Memory B cell (primary cell): ENCODE measurements at regions not wholly inside any gene's neighbourhood (a gene's known extent, or its start where the extent isn't known, plus 50 kb on each side); places are given as distances from the start of the nearest gene placed in this dataset.

ENCODE experiments used
- ATAC-seq: fragments of 150-1000 bp; cut with Tn5 transposase; 2 replicates; pipeline ENCODE4 v1.10.0; 2021; ENCODE audit warnings: low read depth, mild to moderate bottlenecking, moderate library complexity
- DNase-seq, 2 donors: peaks; one replicate each; pipeline ENCODE4 v3.0.0; 2022; ENCODE audit warnings: low spot score in 2 of 2
- H3K27ac Mint-ChIP-seq: one replicate; pipeline ENCODE4 v1.8.0; 2022; ENCODE audit warnings: mild to moderate bottlenecking, moderate library complexity, mixed read lengths
- H3K27me3 Mint-ChIP-seq: one replicate; pipeline ENCODE4 v1.8.0; 2022; ENCODE audit warnings: mixed read lengths
- H3K36me3 Mint-ChIP-seq: one replicate; pipeline ENCODE4 v1.8.0; 2022; ENCODE audit warnings: mild to moderate bottlenecking, mixed read lengths
- H3K4me1 Mint-ChIP-seq: one replicate; pipeline ENCODE4 v1.8.0; 2022; ENCODE audit warnings: mixed read lengths
- H3K4me3 Mint-ChIP-seq: one replicate; pipeline ENCODE4 v1.8.0; 2022; ENCODE audit warnings: mild to moderate bottlenecking, moderate library complexity, mixed read lengths
- H3K9me3 Mint-ChIP-seq: one replicate; pipeline ENCODE4 v1.8.0; 2022; ENCODE audit warnings: mixed read lengths

DNA sequence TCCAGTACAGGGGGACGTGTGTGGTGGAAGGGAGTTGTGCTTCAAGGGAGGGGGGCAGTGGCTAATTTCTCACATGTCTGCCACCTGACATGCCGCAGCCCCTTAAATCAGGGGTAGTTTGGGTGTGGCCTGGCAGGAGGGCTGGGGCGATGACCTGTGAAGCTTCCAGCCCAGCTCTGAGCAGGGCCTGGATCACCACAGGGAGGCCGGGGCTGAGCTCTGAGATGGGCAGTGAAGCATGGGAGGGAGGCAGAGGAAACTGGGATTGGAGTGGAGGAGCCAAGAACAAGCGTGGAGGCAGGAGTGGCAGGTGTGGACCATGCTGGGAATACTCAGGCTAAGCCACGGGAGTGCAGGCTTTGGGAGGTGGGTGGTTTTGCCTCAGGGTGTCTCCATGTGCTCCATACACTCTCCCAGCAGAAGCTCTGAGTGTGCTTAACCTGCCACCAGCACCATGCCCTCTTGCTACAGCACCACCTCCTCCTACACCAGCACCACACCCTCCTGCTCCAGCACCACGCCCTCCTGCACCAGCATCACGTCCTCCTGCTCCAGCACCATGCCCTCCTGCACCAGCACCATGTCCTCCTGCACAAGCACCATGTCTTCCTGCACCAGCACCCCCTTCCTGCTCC, 99.3 kb upstream of the SHH start:
- Mint-ChIP-seq H3K4me3 (no peak overlapping the region), H3K4me1 (no peaks in the 10 kb centered on the region), H3K9me3 (peaks cover 12% of the 10 kb centered on the region), H3K27ac (no peak overlapping the region), H3K36me3 (peaks cover 2% of the 10 kb centered on the region), H3K27me3 (no peaks in the 10 kb centered on the region)
- ATAC-seq (no peak), DNase-seq (no peak)

DNA sequence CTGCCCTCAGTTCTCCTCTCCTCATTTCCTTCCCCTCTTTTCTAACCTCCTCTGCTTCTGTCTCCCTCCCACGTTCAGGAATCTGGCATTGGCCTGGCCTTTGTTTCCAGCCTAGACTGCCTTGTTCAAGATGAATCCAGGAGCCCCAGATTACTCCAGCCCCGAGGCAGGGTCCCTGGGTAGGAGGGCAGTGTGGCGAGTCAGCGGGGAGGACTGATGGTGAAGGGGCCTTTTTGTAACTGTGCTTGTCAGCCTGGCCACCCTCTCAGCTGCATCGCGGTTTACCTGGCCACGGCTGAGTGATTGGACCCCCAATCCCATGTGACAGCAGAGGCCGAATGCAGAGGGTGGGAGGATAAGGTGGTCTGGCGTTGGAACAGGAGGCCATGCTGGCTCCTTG, 96.1 kb upstream of the SHH start:
- no peak for ATAC-seq
- Mint-ChIP-seq H3K27me3 (no peaks in the 10 kb centered on the region), H3K4me3 (no peak overlapping the region), H3K36me3 (peaks cover 2% of the 10 kb centered on the region), H3K4me1 (no peaks in the 10 kb centered on the region), H3K27ac (no peak overlapping the region), H3K9me3 (peaks cover 14% of the 10 kb centered on the region)
- DNase-seq = no peak

DNA sequence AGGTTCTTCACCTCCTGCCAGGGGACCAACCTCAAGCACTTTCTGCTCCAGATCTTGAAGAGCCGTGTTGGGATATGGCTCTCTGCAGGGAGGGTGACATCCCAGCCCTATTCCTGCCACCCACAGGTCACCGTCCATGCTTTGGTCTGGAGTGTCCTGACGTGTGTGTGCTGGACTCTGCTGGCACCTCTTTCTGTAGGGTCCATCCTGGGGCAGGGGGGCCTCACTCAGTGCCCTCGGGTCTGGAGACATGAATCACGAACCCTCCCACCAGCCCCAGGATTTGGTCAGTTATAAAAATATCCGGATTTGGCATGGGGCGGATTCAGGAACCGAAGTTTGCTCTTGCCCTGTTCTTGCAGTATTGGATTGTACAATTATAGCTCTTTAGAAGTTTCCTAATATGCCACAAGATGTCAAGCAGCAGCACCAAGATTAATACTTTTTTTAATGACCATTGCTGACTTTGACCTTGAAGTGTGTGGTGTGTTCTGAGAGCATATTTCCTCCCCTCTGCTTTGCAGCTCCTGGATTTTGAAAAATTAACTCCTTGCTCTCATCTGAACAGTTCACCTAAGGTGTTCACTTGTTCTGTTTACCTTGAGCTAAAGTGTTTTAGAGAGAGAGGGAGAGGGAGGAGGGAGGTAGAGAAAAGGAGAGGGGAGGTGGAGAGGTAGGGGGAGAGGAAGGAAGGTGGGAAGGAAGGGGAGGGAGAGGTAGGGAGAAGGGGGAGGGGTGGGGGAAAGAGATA, 95.4 kb upstream of the SHH start:
- Mint-ChIP-seq H3K27me3 (no peaks in the 10 kb centered on the region), H3K4me1 (no peaks in the 10 kb centered on the region), H3K36me3 (peaks cover 2% of the 10 kb centered on the region), H3K9me3 (peaks cover 13% of the 10 kb centered on the region), H3K27ac (no peak overlapping the region), H3K4me3 (no peak overlapping the region)
- ATAC-seq (no peak), DNase-seq (no peak)

DNA sequence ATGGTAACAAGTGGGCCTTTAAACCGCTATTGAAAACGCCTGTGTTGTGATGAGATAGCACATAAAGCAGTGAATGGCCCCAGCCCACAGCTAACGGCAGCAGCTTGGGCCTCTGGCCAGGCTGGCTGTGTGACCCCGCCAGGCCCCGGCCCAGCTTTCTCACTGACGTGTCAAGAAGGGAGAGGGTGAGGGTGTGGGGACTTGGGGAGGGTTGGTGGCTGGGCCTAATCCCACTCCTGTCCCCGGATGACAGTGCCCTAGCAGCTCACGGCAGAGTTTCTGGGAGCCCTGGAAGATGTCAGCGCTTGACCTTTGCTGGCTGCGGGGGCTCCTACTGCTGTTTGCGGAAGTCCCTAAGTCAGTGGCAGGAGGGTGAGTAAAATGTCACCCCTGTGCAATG, 88.9 kb upstream of the SHH start:
- no peaks in the 10 kb centered on the region for H3K4me1 Mint-ChIP-seq
- H3K36me3 Mint-ChIP-seq = no peaks in the 10 kb centered on the region
- H3K27ac Mint-ChIP-seq = no peak overlapping the region

DNA sequence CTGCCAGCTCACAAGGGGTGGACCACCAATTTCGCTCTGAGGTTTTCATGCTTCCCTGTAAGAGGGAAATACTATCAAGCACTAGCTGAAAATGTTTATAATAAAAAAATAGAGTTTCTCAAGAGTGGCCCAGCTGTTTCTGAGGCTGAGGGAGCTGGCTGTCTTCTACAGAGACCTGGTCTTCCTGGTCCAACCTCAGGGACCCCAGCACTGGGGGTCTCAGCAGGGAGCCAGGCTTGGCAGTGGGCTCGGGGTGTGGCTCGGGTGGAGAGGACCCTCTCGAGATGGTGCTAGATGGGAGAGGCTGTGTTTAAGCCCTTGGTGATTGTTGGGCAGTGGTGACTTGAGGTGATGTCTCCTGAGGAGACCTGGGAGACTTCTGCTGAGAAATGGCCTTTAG, 87.3 kb upstream of the SHH start:
- H3K27me3 Mint-ChIP-seq = peaks cover 3% of the 10 kb centered on the region
- no peaks in the 10 kb centered on the region for H3K9me3 Mint-ChIP-seq
- no peak for ATAC-seq
- H3K27ac Mint-ChIP-seq = no peak overlapping the region
- no peak overlapping the region for H3K4me3 Mint-ChIP-seq
- no peaks in the 10 kb centered on the region for H3K4me1 Mint-ChIP-seq
- DNase-seq = no peak
- no peaks in the 10 kb centered on the region for H3K36me3 Mint-ChIP-seq

More for the DNA sequence above, 88.9 kb upstream of the SHH start:
- DNase-seq = no peak
- Mint-ChIP-seq H3K9me3 (peaks cover 1% of the 10 kb centered on the region), H3K4me3 (no peak overlapping the region), H3K27me3 (peaks cover 3% of the 10 kb centered on the region)
- no peak for ATAC-seq

DNA sequence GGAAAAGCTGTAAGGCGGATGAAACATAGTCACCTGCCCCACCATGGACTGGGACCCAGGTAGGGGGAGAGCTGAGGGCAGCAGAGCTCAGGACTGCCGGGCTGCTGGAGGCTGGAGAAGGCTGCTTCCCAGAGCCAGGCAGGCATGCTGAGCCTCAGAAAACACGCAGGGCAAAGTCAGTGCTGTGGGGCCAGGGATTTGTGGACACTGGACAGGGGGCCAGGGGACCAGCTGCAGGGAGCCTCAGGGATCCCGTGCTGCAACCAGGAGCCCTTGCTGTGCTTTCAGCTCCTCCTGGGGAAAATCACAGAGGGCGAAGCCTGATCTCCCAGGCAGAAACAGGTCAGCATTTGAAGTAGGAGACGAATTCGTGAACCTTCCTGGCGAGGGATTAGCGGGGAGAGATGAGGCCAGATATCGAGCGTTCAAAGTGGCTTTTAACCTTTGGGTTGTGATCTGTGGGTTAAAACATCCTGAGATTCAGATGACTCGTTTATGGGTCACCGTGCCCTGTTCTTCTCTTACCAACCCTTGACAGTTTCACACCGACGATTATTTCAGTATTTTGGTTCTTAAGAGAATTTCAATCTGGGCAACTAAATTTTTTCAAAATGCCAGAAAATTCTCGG, 85.6 kb upstream of the SHH start:
- Mint-ChIP-seq H3K27me3 (peaks cover 3% of the 10 kb centered on the region), H3K36me3 (no peaks in the 10 kb centered on the region), H3K27ac (no peak overlapping the region), H3K4me1 (no peaks in the 10 kb centered on the region), H3K4me3 (no peak overlapping the region), H3K9me3 (no peaks in the 10 kb centered on the region)
- no peak for DNase-seq
- no peak for ATAC-seq

DNA sequence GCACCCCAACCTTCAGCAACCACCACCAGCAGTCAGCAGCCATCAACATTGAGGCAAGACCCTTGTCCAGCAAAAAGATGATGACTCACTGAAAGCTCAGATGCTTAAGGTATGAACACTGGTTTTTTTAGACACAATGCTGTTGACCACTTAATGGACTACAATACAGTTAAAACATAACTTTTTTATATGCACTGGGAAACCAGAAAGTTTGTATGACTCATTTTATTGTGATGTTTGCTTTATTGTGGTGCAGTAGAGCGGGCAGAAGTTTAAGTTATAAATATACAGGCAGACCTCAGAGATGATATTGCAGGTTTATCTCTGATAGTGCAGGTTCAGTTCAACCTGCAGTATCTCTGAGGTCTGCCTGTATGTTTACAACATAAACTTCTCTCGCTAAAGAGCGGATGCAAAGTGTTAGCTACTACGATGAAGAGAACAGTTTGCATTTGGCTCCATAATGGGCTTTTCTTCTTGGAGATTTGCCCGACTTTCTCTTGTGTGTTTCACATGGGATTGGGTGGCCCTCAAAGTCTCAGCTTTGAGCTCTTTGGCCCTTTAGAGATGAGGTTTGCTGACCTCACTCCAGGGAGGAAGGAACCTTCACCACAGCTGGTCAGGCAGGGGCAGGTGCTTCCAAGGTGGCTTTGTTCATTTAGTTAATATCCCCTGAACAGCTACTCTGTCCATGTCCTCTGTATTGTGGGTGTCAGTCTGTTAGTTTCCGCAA, 84.4 kb upstream of the SHH start:
- H3K27ac Mint-ChIP-seq = no peak overlapping the region
- H3K4me1 Mint-ChIP-seq = no peaks in the 10 kb centered on the region
- peaks cover under 1% of the 10 kb centered on the region for H3K9me3 Mint-ChIP-seq
- no peak for DNase-seq
- ATAC-seq = no peak
- no peak overlapping the region for H3K4me3 Mint-ChIP-seq
- no peaks in the 10 kb centered on the region for H3K36me3 Mint-ChIP-seq
- H3K27me3 Mint-ChIP-seq = peaks cover 3% of the 10 kb centered on the region

DNA sequence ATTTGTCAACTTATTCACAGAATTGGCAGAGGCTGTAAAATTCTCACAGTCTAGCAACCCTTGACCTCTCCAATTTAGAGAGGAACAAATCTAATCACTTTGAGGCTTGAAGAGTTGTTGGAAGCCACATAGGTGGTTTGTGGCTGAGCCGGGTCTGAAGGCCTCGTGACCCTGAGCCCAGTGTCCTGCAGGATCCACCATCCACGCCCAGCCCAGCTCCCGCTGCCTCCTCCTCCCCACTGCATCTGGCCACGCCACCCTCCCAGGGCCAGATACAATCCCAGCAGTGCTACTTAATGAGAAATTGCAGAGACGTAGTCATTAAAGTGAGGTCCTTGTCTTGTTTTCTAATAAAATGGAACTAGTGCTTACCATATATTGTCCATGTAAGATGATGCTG, 81.4 kb upstream of the SHH start:
- H3K9me3 Mint-ChIP-seq = peaks cover 9% of the 10 kb centered on the region

DNA sequence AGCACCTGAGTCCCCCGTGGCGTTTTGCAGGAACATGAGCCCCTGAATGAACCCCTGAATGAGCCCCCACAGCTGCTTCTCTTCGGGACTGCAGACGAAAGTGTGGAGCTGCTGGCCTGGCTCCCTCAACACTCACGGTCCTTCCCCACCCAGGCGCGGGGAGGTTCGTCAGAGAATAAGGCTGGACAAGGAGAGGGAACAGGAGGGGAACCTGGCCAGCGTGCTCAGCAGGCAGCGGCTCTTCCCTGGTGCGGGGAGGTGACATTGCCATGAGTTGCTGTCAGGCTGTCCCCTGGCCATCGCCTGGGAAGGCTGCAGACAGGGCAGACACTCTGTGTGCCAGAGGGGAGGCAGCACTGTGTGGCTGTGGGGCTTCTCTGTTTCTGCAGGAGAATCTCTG, 80.9 kb upstream of the SHH start:
- Mint-ChIP-seq H3K4me3 (no peak overlapping the region), H3K27me3 (peaks cover 9% of the 10 kb centered on the region), H3K4me1 (no peaks in the 10 kb centered on the region), H3K36me3 (no peaks in the 10 kb centered on the region), H3K27ac (no peak overlapping the region), H3K9me3 (peaks cover 9% of the 10 kb centered on the region)
- DNase-seq (no peak), ATAC-seq (no peak)

More for the DNA sequence above, 81.4 kb upstream of the SHH start:
- no peak overlapping the region for H3K4me3 Mint-ChIP-seq
- no peaks in the 10 kb centered on the region for H3K4me1 Mint-ChIP-seq
- DNase-seq = no peak
- H3K27ac Mint-ChIP-seq = no peak overlapping the region
- H3K36me3 Mint-ChIP-seq = no peaks in the 10 kb centered on the region
- ATAC-seq = no peak
- peaks cover 5% of the 10 kb centered on the region for H3K27me3 Mint-ChIP-seq

DNA sequence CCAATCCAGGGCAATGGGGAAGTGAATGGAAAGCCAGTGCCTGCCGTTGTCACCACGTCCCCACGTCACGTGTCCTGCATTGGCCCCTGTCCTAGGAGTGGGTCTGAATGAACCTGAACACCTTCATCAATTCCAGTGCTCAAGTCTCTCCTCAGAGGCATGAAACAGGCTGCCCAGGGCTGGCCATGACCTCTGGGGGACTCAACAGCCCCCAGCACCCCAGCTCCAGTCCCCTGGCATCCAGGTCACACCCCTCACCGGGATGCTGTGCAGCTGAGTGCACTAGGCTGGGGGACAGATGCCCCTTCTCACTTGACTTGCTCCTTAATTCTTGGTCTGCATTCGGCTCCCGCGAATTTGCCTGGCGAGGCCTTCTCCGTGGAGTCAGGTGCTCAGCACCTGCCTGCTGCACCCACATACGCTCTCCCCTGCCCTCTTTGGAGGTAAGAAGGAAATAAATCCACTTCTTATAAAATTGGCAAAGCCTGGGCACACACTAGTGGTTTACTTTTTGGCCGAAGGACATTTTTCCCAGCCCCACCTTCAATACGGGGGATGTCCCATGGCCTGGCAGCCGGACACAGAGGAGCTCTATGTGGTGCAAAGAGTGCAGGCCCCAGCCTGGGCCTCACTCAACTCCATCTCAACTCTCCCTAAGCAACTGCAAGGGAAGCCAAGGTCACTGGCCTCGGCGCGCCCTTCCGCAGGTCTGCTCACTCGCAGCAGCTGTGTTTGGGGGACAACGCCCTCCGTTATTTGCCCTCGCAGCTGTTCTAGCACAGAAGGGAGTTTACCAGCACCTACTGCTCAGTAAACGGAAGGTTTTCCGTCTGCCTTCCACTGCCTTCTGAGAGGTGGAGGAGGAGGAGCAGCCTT, 77.6 kb upstream of the SHH start:
- ATAC-seq = no peak
- no peaks in the 10 kb centered on the region for H3K36me3 Mint-ChIP-seq
- peaks cover 9% of the 10 kb centered on the region for H3K27me3 Mint-ChIP-seq
- H3K27ac Mint-ChIP-seq = no peak overlapping the region
- H3K9me3 Mint-ChIP-seq = peaks cover 9% of the 10 kb centered on the region
- DNase-seq = no peak
- H3K4me3 Mint-ChIP-seq = no peak overlapping the region
- no peaks in the 10 kb centered on the region for H3K4me1 Mint-ChIP-seq

DNA sequence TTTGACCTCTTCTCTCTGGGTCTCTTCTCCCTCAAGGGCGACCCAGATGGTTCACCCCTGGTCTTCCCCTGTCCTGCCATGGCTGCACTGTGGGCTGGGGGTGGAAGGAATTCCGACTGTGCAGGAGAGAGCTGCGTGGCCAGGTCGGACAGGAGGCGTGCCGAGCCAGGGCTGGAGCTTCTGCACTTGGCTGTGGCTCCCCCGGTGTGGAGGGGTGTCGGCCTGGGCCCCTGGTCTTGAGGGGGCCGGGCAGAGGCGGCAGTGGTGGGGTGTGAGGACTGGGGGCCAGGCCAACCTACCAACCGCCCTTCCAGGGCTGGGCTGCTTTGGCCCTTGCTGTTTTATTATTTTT, 74.9 kb upstream of the SHH start:
- ATAC-seq (no peak), DNase-seq (no peak)
- Mint-ChIP-seq H3K4me3 (no peak overlapping the region), H3K4me1 (no peaks in the 10 kb centered on the region), H3K9me3 (peaks cover 11% of the 10 kb centered on the region), H3K27ac (no peak overlapping the region), H3K36me3 (no peaks in the 10 kb centered on the region), H3K27me3 (peaks cover 11% of the 10 kb centered on the region)

DNA sequence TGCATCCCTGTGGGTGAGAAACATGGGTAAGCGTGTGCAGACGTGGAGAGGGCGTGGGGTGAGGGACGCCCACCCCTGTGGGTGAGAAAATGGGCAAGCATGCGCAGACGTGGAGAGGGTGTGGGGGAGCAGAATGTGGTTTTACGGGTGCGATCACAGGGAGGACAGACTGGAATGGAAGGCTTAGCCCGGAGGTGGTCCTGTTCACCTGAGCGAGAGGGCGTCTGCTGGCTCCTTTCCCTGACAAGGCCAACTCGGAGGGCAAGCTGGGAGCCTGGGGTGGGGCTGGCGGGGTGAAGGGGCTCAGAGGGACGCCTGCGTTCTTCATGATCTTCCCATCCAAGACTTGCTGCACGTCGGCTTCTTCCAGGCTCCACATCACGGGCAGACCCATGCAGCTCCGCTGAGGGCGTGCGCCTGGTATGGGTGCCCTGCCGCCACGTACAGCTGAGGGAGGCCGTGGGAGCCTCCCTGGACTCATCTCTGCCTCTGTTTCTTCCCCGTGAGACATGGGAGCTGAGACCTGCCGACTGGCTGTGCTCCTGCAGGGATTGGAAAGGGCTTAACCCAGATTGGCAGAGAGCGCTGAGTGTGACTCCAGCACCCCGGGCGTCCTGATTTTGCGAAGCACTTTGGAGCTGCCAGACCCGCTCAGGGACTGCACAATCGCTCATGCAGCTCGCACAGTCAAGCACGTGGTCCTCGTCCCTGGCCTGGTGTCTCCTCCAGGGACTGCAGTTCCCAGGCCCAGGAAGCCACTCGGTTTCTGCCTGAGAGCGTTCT, 74.3 kb upstream of the SHH start:
- Mint-ChIP-seq H3K9me3 (peaks cover 9% of the 10 kb centered on the region), H3K27me3 (peaks cover 11% of the 10 kb centered on the region), H3K36me3 (no peaks in the 10 kb centered on the region), H3K27ac (no peak overlapping the region), H3K4me1 (no peaks in the 10 kb centered on the region), H3K4me3 (no peak overlapping the region)
- ATAC-seq = no peak
- DNase-seq = no peak
